Esophagus muscularis mucosa (tissue), 3 donors: ENCODE measurements at regions not wholly inside any gene's neighbourhood (a gene's known extent, or its start where the extent isn't known, plus 50 kb on each side); places are given as distances from the start of the nearest gene placed in this dataset.

Experiments used
- CTCF ChIP-seq, 3 experiments: fragments of 200-600 bp in 2 of 3; fragments of 450-650 bp in 1 of 3; sonication (generic) in 2 of 3; IDR thresholded peaks; one replicate each; pipeline ENCODE4 v1.5.1; 2017 to 2019; ENCODE audit warnings: antibody characterized with exemption in 3 of 3, mild to moderate bottlenecking in 2 of 3, moderate library complexity in 1 of 3
- EP300 ChIP-seq: sonication (generic); formaldehyde crosslinking; IDR thresholded peaks from one replicate; pipeline ENCODE4 v1.6.1; 2017; ENCODE audit warnings: antibody characterized with exemption

DNA sequence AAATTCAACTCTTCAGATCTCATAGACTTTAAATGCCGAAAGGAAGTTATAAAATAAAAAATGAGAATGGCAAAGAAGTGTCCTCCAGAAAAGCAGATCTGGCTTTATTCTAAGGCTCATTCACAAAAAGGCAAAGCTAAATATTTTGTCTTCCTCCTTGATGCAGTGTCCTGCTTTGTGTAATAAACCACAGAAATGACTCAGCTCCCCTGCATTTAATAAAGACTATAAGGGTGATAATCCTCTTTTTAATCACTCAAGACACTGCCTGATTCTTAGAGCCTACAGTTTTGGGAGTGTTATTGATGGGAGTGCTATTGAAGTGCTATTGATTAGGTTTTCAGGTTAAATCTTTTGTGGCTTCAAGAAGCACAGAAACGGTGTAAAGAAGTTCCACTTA lies 482.0 kb downstream of the PCDH20 start:
- TF ChIP-seq CTCF (IDR thresholded peaks at IDR 0.05) (no peak), EP300 (no peak)
